Neuronal stem cell (in vitro differentiated cells): ENCODE measurements at regions not wholly inside any gene's neighbourhood (a gene's known extent, or its start where the extent isn't known, plus 50 kb on each side); places are given as distances from the start of the nearest gene placed in this dataset.
"Not testable (repeated sequence)": the region's sequence is repeated elsewhere in the genome, so short reads cannot be mapped to it uniquely, and the experiment has no call there.

ENCODE experiments used
- DNase-seq: peaks from one replicate; pipeline ENCODE4 v3.0.0-alpha.2; 2013; ENCODE audit warnings: low spot score
- H2AFZ ChIP-seq: one replicate; pipeline ENCODE4 v1.6.1; 2013; ENCODE audit warnings: mild to moderate bottlenecking, low read length, inconsistent platforms
- H2AK5ac ChIP-seq: 2 replicates; pipeline ENCODE4 v1.6.1; 2013; ENCODE audit warnings: low read depth, mild to moderate bottlenecking, inconsistent platforms, low read length, moderate library complexity, mixed read lengths
- H2BK120ac ChIP-seq: 2 replicates; pipeline ENCODE4 v1.6.1; 2013; ENCODE audit warnings: low read depth, mild to moderate bottlenecking, inconsistent platforms, low read length, moderate library complexity, mixed read lengths
- H2BK12ac ChIP-seq: one replicate; pipeline ENCODE4 v1.6.1; 2013; ENCODE audit warnings: low read length, inconsistent platforms
- H2BK15ac ChIP-seq: 2 replicates; pipeline ENCODE4 v1.6.1; 2013; ENCODE audit warnings: mild to moderate bottlenecking, low read length, inconsistent platforms, mixed read lengths
- H2BK5ac ChIP-seq: one replicate; pipeline ENCODE4 v1.6.1; 2013; ENCODE audit warnings: inconsistent platforms, mild to moderate bottlenecking, low read length, moderate library complexity
- H3K14ac ChIP-seq: one replicate; pipeline ENCODE4 v1.6.1; 2013; ENCODE audit warnings: low read length, inconsistent platforms
- H3K18ac ChIP-seq: 2 replicates; pipeline ENCODE4 v1.6.1; 2013; ENCODE audit warnings: low read length, inconsistent platforms
- H3K23ac ChIP-seq: 2 replicates; pipeline ENCODE4 v1.6.1; 2013; ENCODE audit warnings: low read depth, mild to moderate bottlenecking, mixed read lengths, low read length, inconsistent platforms; ENCODE audit not compliant: poor library complexity
- H3K27ac ChIP-seq: replicated peaks from 3 replicates; pipeline ENCODE4 v1.5.1; 2013; ENCODE audit warnings: low read length, inconsistent platforms
- H3K27me3 ChIP-seq, 3 experiments: 2 replicates each; pipeline ENCODE4 v1.6.1; 2013; ENCODE audit warnings: low read length in 3 of 3, mild to moderate bottlenecking in 2 of 3, inconsistent platforms in 1 of 3, low read depth in 1 of 3, mixed read lengths in 1 of 3, moderate library complexity in 1 of 3; ENCODE audit not compliant: control insufficient read depth in 3 of 3, insufficient read depth in 3 of 3
- H3K36me3 ChIP-seq, 2 donors: replicated peaks in 1 of 2; 2 replicates each; pipeline ENCODE4 v1.6.1; 2013; ENCODE audit warnings: low read length in 2 of 2; ENCODE audit not compliant: control insufficient read depth in 2 of 2, insufficient read depth in 2 of 2
- H3K4ac ChIP-seq: 2 replicates; pipeline ENCODE4 v1.6.1; 2013; ENCODE audit warnings: inconsistent platforms, mild to moderate bottlenecking, low read length, moderate library complexity
- H3K4me1 ChIP-seq, 2 donors: 1 replicate in 1 of 2; 2 replicates in 1 of 2; pipeline ENCODE4 v1.6.1; 2013; ENCODE audit warnings: low read length in 2 of 2, low read depth in 1 of 2; ENCODE audit not compliant: control insufficient read depth in 2 of 2, insufficient read depth in 1 of 2
- H3K4me2 ChIP-seq: one replicate; pipeline ENCODE4 v1.6.1; 2013; ENCODE audit warnings: mild to moderate bottlenecking, low read length, inconsistent platforms; ENCODE audit not compliant: insufficient read depth, poor library complexity, severe bottlenecking
- H3K4me3 ChIP-seq, 2 donors: 2 replicates each; pipeline ENCODE4 v1.5.1; 2013; ENCODE audit warnings: low read length in 2 of 2, mild to moderate bottlenecking in 2 of 2, inconsistent platforms in 1 of 2, moderate library complexity in 1 of 2
- H3K79me1 ChIP-seq: one replicate; pipeline ENCODE4 v1.6.1; 2013; ENCODE audit warnings: low read depth, mild to moderate bottlenecking, inconsistent platforms, low read length, moderate library complexity
- H3K9ac ChIP-seq: one replicate; pipeline ENCODE4 v1.6.1; 2013; ENCODE audit warnings: mild to moderate bottlenecking, low read depth, low read length, inconsistent platforms; ENCODE audit not compliant: poor library complexity
- H3K9me3 ChIP-seq, 2 donors: replicated peaks in 1 of 2; 2 replicates each; pipeline versions ENCODE3 to v1.6.1; 2013; ENCODE audit warnings: low read length in 2 of 2, mild to moderate bottlenecking in 2 of 2, inconsistent platforms in 1 of 2, low read depth in 1 of 2, mixed read lengths in 1 of 2, moderate library complexity in 1 of 2; ENCODE audit not compliant: control insufficient read depth in 2 of 2, insufficient read depth in 1 of 2
- H4K8ac ChIP-seq: one replicate; pipeline ENCODE4 v1.6.1; 2013; ENCODE audit warnings: low read depth, mild to moderate bottlenecking, inconsistent platforms, low read length, moderate library complexity
- H4K91ac ChIP-seq: one replicate; pipeline ENCODE4 v1.6.1; 2013; ENCODE audit warnings: low read length, low read depth, mild to moderate bottlenecking, inconsistent platforms; ENCODE audit not compliant: poor library complexity
- WGBS, 2 donors: extraction: QIAGEN DNeasy Blood & Tissue Kit; methylation state at CpG; one replicate each; pipeline ENCODE4 v1.1.7; 2013; ENCODE audit warnings: missing lambda C conversion rate in 2 of 2, mixed read lengths in 1 of 2; ENCODE audit not compliant: insufficient read length in 2 of 2, insufficient replicate concordance in 1 of 2; ENCODE audit errors: extremely low coverage in 2 of 2; 5-methylcytosine and 5-hydroxymethylcytosine counted together

GRCh38 chr5:75859621-75860020 lies 142.4 kb upstream of the POC5 start:
- WGBS, 2 donors: no CpG with 5 or more reads among the region's 11 CpGs

GRCh38 chr5:75856056-75856455 lies 138.8 kb upstream of the POC5 start:
- Histone ChIP-seq H3K4me1 (no peaks in the 10 kb centered on the region), H4K8ac (no peak overlapping the region), H3K9me3 (no peaks in the 10 kb centered on the region), H4K91ac (no peak overlapping the region), H3K4me3 (no peak overlapping the region), H3K9ac (no peak overlapping the region), H3K4me2 (no peak overlapping the region), H3K23ac (no peak overlapping the region), H2BK15ac (no peak overlapping the region), H3K27me3 (no peaks in the 10 kb centered on the region), H2BK12ac (no peak overlapping the region), H3K27ac (no peak overlapping the region), H3K79me1 (no peaks in the 10 kb centered on the region), H3K4ac (no peak overlapping the region), H3K36me3 (no peaks in the 10 kb centered on the region), H2BK5ac (no peak overlapping the region), H3K18ac (no peak overlapping the region), H2AFZ (no peak overlapping the region), H3K14ac (no peak overlapping the region), H2BK120ac (no peak overlapping the region), H2AK5ac (no peak overlapping the region)
- DNase-seq: no peak

More at GRCh38 chr5:75859621-75860020, 142.4 kb upstream of the POC5 start:
- not testable (repeated sequence) for H2AFZ ChIP-seq, H3K9ac ChIP-seq, H3K27me3 ChIP-seq, H3K4me2 ChIP-seq, H3K14ac ChIP-seq, H3K4ac ChIP-seq, H2BK15ac ChIP-seq, H4K91ac ChIP-seq, H3K4me3 ChIP-seq, H2AK5ac ChIP-seq, H2BK5ac ChIP-seq, H3K79me1 ChIP-seq, H2BK120ac ChIP-seq, H2BK12ac ChIP-seq, H3K18ac ChIP-seq, H4K8ac ChIP-seq, H3K4me1 ChIP-seq, DNase-seq, H3K9me3 ChIP-seq, H3K23ac ChIP-seq, H3K36me3 ChIP-seq
- H3K27ac ChIP-seq: peak overlapping the region; percentile 48

GRCh38 chr5:75848077-75848476 lies 130.8 kb upstream of the POC5 start:
- Histone ChIP-seq H2AFZ (no peak overlapping the region), H3K27me3 (no peaks in the 10 kb centered on the region), H4K8ac (no peak overlapping the region), H3K9ac (no peak overlapping the region), H2BK5ac (no peak overlapping the region), H3K79me1 (no peaks in the 10 kb centered on the region), H3K27ac (no peak overlapping the region), H2BK15ac (no peak overlapping the region), H2BK120ac (no peak overlapping the region), H3K23ac (no peak overlapping the region), H3K4me3 (no peak overlapping the region), H3K4me1 (peaks cover 0 to 2% of the 10 kb centered on the region in 2 donors), H2BK12ac (no peak overlapping the region), H3K14ac (no peak overlapping the region), H4K91ac (no peak overlapping the region), H3K18ac (no peak overlapping the region), H3K4ac (no peak overlapping the region), H2AK5ac (no peak overlapping the region), H3K4me2 (no peak overlapping the region), H3K9me3 (no peaks in the 10 kb centered on the region), H3K36me3 (no peaks in the 10 kb centered on the region)
- no CpG with 5 or more reads among the region's 1 CpG for WGBS, 2 donors
- DNase-seq: no peak

- no peak overlapping the region for H3K9ac ChIP-seq
- no CpG with 5 or more reads among the region's 1 CpG for WGBS, 2 donors
- H2AK5ac ChIP-seq: no peak overlapping the region
Observed at GRCh38 chr5:75847561-75848021, 130.4 kb upstream of the POC5 start.

More at GRCh38 chr5:75847561-75848021, 130.4 kb upstream of the POC5 start:
- Histone ChIP-seq H3K18ac (no peak overlapping the region), H3K27ac (no peak overlapping the region), H4K91ac (no peak overlapping the region), H3K79me1 (no peaks in the 10 kb centered on the region), H3K4me1 (peaks cover 0 to 2% of the 10 kb centered on the region in 2 donors), H2BK12ac (no peak overlapping the region), H3K23ac (no peak overlapping the region), H3K4me3 (no peak overlapping the region), H2AFZ (no peak overlapping the region), H4K8ac (no peak overlapping the region), H2BK120ac (no peak overlapping the region), H3K14ac (no peak overlapping the region), H3K4me2 (no peak overlapping the region), H2BK5ac (no peak overlapping the region), H3K4ac (no peak overlapping the region), H2BK15ac (no peak overlapping the region), H3K36me3 (no peaks in the 10 kb centered on the region), H3K9me3 (no peaks in the 10 kb centered on the region), H3K27me3 (no peaks in the 10 kb centered on the region)
- no peak for DNase-seq
